Bone marrow (tissue), 2 donors: ENCODE measurements at regions not wholly inside any gene's neighbourhood (a gene's known extent, or its start where the extent isn't known, plus 50 kb on each side); places are given as distances from the start of the nearest gene placed in this dataset.

ENCODE experiments used
- DNase-seq, 2 donors: peaks; one replicate each; lab custom pipeline; 2025; lab: John Stamatoyannopoulos, UW

- DNase-seq, result no peak
Observed at GRCh38 chr3:152516216-152516615, 247.5 kb downstream of the MBNL1 start.

GRCh38 chr3:152517502-152517901, 248.8 kb downstream of the MBNL1 start:
- no peak for DNase-seq

- no peak for DNase-seq
Observed at GRCh38 chr3:152518346-152518745, 249.6 kb downstream of the MBNL1 start.

- DNase-seq, result no peak
Observed at GRCh38 chr3:152519376-152519775, 250.6 kb downstream of the MBNL1 start.

GRCh38 chr3:152522036-152522435, 253.3 kb downstream of the MBNL1 start:
- DNase-seq, result no peak

- DNase-seq, result peak in 1 of 2 donors; percentile 11
Observed at GRCh38 chr3:152524198-152525140, 255.7 kb downstream of the MBNL1 start.

- DNase-seq, result no peak
Observed at GRCh38 chr3:152531717-152532116, 263.0 kb downstream of the MBNL1 start.

- no peak for DNase-seq
Observed at GRCh38 chr3:152538518-152538917, 269.8 kb downstream of the MBNL1 start.

- no peak for DNase-seq
Observed at GRCh38 chr3:152539191-152539764, 270.5 kb downstream of the MBNL1 start.

- no peak for DNase-seq
Observed at GRCh38 chr3:152540120-152540519, 271.4 kb downstream of the MBNL1 start.

GRCh38 chr3:152547153-152547552, 278.4 kb downstream of the MBNL1 start:
- no peak for DNase-seq

- no peak for DNase-seq
Observed at GRCh38 chr3:152549263-152549662, 280.5 kb downstream of the MBNL1 start.

- DNase-seq, result no peak
Observed at GRCh38 chr3:152550284-152550683, 281.6 kb downstream of the MBNL1 start.

GRCh38 chr3:152554980-152555379, 280.0 kb upstream of the P2RY1 start:
- no peak for DNase-seq

- DNase-seq, result no peak
Observed at GRCh38 chr3:152555666-152556291, 279.2 kb upstream of the P2RY1 start.

GRCh38 chr3:152556731-152557254, 278.1 kb upstream of the P2RY1 start:
- peak in 1 of 2 donors; percentile 43 for DNase-seq

GRCh38 chr3:152557302-152557999, 277.5 kb upstream of the P2RY1 start:
- DNase-seq, result no peak

GRCh38 chr3:152558386-152558785, 276.5 kb upstream of the P2RY1 start:
- no peak for DNase-seq

- no peak for DNase-seq
Observed at GRCh38 chr3:152559246-152559645, 275.7 kb upstream of the P2RY1 start.

GRCh38 chr3:152564459-152564858, 270.5 kb upstream of the P2RY1 start:
- no peak for DNase-seq

GRCh38 chr3:152574461-152575079, 260.4 kb upstream of the P2RY1 start:
- DNase-seq, result peak in 1 of 2 donors; percentile 44

GRCh38 chr3:152578769-152579168, 256.2 kb upstream of the P2RY1 start:
- no peak for DNase-seq
